ENCODE measurements at regions not wholly inside any gene's neighbourhood (a gene's known extent, or its start where the extent isn't known, plus 50 kb on each side); places are given as distances from the start of the nearest gene placed in this dataset.

- DNase-seq (ENCODE audit: low spot score), result no peak
These were observed 352.0 kb downstream of the BTG1 start for GRCh38 chr12:91793676-91794075.

DNA sequence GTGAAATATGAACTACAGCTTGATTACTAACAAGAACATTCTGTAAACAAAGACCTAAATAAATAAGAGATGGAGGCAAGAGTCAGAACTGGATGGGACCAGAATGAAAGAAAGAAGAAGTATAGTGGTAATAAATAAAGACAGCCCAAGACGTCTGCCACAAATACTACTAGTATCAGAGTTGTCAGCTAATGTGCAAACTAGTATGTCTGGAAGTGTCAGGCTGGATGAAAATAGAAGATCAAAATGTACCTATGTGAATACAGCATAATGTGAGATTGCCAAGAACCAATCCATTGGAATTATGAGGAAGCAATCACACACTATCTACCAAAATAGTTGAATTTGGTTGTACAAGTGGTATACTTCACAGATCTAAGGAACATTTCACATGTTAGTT lies 353.0 kb downstream of the BTG1 start:
- DNase-seq (ENCODE audit: low spot score), result no peak

DNA sequence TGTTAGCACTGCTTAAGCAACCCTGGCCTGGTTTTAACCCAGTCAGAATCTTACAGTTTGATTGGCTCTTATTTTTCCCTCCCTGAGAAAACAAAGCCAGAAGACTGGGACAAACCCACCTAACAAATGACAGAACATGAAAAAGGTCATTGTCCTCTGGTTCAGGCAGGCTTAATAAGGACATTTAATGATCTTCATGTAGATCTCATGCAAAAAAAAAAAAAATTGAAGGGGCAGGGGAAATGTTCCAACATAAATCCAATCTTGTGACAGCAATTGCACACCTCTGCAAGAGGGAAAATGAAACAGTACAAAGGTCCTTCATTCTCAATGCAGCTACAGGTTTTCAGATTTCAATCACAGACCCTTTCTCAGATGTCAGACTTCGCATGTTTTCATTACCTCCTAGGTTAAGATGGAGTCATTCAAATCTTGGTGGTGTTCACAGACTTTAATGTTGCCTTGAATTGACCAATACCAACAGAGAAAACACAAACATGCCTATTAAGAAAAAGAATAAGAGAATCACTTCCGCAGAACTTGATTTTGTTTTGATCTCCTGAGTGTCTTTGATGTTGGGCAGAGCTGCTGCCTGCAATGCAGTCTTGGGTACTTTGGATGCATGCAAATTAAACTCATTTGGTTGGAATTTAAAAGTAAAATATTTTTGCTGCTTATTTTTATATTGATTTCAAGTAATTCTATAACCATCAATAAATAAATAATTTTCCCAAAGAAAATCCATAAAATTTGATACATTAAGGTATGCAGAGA lies 359.0 kb downstream of the BTG1 start:
- DNase-seq (ENCODE audit: low spot score), result no peak

- no peak for DNase-seq (ENCODE audit: low spot score)
These were observed 359.8 kb downstream of the BTG1 start for GRCh38 chr12:91785655-91786498.

DNA sequence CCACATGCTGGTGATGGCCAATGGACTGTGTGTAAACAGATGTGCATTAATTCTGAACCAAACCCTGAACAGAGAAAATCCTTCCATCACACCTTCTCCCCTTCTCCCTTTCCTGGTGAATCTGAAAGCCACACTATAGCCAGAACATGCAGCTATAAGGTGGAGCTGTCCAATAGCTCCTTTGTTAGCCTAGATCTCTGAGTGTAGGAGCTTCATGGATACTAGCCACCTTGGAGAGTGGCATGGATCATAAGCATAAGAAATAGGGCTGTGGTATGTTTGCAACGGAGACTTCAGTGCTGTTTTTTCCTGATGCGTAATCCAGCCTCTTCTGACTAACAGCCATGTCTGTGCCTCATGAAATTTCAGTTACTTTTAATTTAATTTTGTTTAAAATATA lies 364.5 kb downstream of the BTG1 start:
- peak; percentile 25 for DNase-seq (ENCODE audit: low spot score)

GRCh38 chr12:91778938-91779400 lies 366.7 kb downstream of the BTG1 start:
- DNase-seq (ENCODE audit: low spot score), result peak; percentile 98

- peak; percentile 2 for DNase-seq (ENCODE audit: low spot score)
These were observed 367.4 kb downstream of the BTG1 start for GRCh38 chr12:91778091-91778832.

- DNase-seq (ENCODE audit: low spot score), result peak; percentile 83
These were observed 368.2 kb downstream of the BTG1 start for GRCh38 chr12:91777268-91777992.

DNA sequence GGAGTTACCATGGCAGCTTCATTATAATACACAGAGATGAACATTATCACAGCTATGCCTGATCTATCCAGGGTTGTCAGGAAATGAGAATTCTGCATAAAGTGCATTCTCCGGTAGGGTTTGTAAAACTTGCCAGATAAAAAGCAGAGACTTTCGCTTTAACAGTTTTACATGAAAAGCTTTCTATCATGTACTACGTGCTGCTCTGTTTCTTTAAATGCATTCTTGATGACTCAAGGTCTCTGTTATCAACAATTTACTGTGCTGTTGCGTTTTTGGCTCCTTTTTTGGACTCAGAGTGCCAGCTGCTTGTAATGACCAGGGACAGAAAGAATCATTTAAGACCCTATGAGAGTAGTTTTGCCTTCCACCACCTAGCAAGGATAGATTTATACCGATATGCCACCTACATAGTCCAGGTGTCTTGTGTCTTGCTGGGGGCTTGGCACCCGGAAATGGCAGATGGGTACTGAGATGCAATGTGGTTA lies 371.2 kb downstream of the BTG1 start:
- peak; percentile 19 for DNase-seq (ENCODE audit: low spot score)

DNA sequence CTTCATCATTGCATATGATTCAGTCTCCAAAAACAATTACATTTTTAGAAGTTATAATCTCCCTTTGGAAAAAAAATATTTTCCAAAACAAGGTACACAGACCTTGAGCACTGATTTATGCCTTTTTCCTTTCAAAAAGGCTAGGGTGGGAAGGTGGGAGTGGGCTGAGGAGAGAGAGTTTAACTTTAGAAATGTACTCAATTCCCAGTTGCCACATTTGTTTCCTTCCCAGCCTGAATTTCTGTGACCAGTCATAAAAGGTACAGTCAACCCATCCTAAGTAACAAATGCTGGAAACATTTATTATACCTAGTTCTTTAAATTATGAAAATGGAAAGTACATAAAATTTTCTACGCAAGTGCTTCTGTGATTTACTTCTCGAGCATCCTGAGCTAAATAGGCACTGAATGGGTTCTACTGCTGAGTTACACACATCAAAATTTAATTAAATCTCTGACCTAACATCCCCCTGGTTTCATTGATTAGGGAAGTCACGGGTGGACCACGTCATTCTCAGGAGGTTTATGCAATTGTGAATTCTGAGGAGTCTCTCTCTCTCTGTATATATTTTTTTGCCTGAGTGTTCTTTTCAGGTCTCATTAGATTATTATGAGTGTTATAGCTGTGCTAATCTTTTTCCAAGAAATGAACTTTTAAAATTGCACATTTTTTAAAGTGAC lies 371.8 kb downstream of the BTG1 start:
- no peak for DNase-seq (ENCODE audit: low spot score)

GRCh38 chr12:91772411-91772810 lies 373.2 kb downstream of the BTG1 start:
- DNase-seq (ENCODE audit: low spot score), result peak; percentile 71

DNA sequence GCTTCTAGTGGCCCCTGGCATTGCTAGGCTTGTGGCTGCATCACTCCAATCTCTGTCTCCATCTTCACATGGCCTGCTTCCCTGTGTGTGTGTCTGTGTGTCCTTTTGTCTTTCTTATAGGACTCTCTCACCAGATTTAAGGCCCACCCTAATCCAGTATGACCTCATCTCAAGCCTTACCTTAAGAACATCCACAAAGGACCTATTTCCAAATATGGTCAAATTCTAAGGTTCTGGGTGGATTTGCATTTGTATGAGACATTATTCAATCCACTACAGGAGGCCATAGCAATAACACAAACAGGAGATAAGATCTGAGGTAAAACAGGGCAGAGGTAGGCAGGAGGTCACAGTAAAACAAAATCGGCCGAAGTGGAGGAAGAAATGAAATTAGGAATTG lies 375.9 kb downstream of the BTG1 start:
- no peak for DNase-seq (ENCODE audit: low spot score)

- no peak for DNase-seq (ENCODE audit: low spot score)
These were observed 378.4 kb downstream of the BTG1 start for GRCh38 chr12:91767237-91767636.

DNA sequence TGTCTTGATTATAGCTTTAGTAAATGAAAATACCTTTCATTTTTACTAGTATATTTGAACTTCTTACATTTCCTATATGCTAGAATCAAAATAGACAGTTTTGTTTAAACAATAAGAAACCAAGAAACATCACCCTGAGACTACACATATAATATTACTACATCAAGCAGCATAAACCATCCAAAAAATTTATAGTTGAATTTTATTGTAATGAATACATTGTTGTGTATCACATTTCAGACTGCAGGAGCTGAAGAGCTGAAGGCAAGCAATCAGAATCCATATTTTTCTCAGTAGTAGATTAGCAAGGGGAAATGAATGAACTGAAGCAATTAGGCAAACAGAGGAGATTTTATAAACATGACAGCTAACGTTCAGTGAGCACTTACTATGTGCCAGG lies 379.2 kb downstream of the BTG1 start:
- no peak for DNase-seq (ENCODE audit: low spot score)

GRCh38 chr12:91763654-91764370 lies 381.8 kb downstream of the BTG1 start:
- DNase-seq (ENCODE audit: low spot score), result no peak

DNA sequence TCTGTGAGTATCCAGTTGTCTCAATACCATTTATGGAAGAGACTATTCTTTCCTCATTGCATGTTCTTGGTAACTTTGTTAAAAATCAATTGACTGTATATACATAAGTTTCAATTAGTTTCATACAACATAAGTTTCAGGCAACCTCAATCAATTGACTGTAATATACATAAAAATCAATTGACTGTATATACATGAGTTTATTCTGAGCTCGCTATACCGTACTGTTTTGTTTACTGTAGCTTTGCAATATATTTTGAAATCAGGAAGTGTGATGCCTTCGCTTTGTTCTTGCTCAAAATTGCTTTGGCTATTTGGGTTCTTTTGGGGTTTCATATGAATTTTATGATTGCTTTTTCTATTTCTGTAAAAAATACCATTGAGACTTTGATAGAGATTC lies 392.0 kb downstream of the BTG1 start:
- DNase-seq (ENCODE audit: low spot score), result no peak

GRCh38 chr12:91746976-91747375 lies 398.7 kb downstream of the BTG1 start:
- DNase-seq (ENCODE audit: low spot score), result peak; percentile 26

DNA sequence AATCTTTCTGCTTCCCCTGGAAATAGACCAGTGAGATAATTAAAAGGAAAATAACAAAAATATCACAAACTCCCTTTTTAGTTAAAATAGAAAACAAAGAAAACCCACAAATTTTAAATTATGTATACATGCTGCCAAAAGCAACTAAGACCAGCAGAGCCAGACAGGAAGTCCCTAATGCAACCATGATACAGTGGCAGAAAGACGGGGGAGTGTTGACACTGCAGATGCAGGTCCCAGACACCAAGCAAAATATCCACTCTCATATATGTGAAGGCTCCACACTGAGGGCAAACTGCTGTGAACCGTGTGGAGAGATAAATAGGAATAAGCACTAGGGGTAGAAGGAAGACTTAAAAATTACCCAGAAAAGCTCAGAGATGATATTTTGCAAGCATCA lies 401.0 kb downstream of the BTG1 start:
- no peak for DNase-seq (ENCODE audit: low spot score)

- DNase-seq (ENCODE audit: low spot score), result no peak
These were observed 401.8 kb downstream of the BTG1 start for GRCh38 chr12:91743704-91744321.

DNA sequence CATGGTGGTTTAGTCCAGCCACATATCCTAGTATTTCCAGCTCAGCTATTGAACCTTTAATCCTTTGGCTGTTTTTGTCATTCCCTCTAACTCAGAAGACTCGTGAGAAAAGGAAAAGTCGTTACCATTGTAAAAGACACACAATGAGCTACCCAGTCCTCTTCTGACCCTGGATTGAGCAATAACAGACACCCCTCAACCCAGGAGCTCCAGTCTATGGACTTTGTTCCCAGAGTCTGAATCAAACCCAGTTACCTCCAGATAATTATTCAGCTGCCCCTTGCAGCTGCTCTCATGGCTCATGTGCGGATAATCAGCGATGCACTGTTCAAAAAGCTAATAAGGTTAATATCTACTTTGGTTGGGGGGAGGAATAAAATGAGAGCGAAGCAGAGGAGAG lies 402.4 kb downstream of the BTG1 start:
- DNase-seq (ENCODE audit: low spot score), result no peak
